ENCODE measurements at regions not wholly inside any gene's neighbourhood (a gene's known extent, or its start where the extent isn't known, plus 50 kb on each side); places are given as distances from the start of the nearest gene placed in this dataset.

DNA sequence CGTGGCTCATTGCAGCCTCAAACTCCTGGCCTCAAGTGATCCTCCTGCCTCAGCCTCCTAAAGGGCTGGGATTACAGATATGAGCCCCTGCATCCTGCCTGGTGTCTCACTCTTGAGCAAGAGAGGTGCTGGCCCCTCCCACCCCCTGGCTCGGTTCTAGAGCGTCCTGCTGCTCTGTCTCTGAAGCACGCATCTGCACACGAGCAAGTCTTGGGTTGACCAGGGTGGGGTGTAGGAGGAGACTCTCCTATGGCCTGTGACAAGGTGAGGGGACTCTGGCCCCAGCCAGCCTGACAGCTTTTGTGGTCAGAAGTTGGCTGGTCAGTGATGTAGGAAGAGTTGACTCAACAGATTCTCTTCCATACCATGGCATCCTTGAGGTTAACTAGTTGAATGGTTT, 110.7 kb upstream of the CARD11 start:
- H3K36me3 ChIP-seq (ENCODE audit: control insufficient read depth, insufficient read depth, low read length) = no peaks in the 10 kb centered on the region
- H3K18ac ChIP-seq (ENCODE audit: low read depth, low read length) = no peak overlapping the region
- no peak for DNase-seq
- no peak overlapping the region for H2AFZ ChIP-seq (replicated peaks; ENCODE audit: low read length, poor library complexity)
- H3K9me3 ChIP-seq (ENCODE audit: control insufficient read depth, insufficient read depth, low read length) = no peaks in the 10 kb centered on the region
- no peaks in the 10 kb centered on the region for H4K20me1 ChIP-seq (ENCODE audit: insufficient read depth, low read length)
- no peak overlapping the region for H4K8ac ChIP-seq (ENCODE audit: low read depth in 2 of 2, low read length in 2 of 2)
- H4K91ac ChIP-seq (ENCODE audit: insufficient read depth, low read depth, low read length) = no peak overlapping the region
- no peaks in the 10 kb centered on the region for H3K4me1 ChIP-seq (ENCODE audit: control insufficient read depth, insufficient read depth, low read length)
- 80% methylated on average over 1 of the region's 5 CpGs; no CpG with 5 or more reads in 1 of the 2 experiments for WGBS, 2 experiments (ENCODE audit: extremely low coverage in 2 of 2, insufficient read length in 1 of 2)
- no peak overlapping the region for H3K27ac ChIP-seq (ENCODE audit: insufficient read depth, low read length)
- H4K5ac ChIP-seq (ENCODE audit: low read depth, low read length) = no peak overlapping the region
- H3K56ac ChIP-seq (ENCODE audit: extremely low read depth, insufficient read depth, low read length) = no peak overlapping the region
- no peak overlapping the region for H2BK5ac ChIP-seq (ENCODE audit: low read depth, low read length, poor library complexity, severe bottlenecking)
- no peak overlapping the region for H3K4ac ChIP-seq (ENCODE audit: low read depth, low read length)
- no peak overlapping the region for H3K4me3 ChIP-seq (ENCODE audit: insufficient read depth, low read depth, low read length)
- H3K23ac ChIP-seq (ENCODE audit: low read depth, low read length) = no peak overlapping the region
- peaks cover 5% of the 10 kb centered on the region; the same call in 1 of the 2 replicates for H3K27me3 ChIP-seq (ENCODE audit: control insufficient read depth, insufficient read depth, low read length)
- ChIA-PET POLR2A (ENCODE audit: unreplicated experiment) (no interaction called here), CTCF (no interaction called here)
- H2BK20ac ChIP-seq (ENCODE audit: low read depth, low read length) = no peak overlapping the region
- ATAC-seq (ENCODE audit: low read depth) = no peak
- H2AK5ac ChIP-seq (ENCODE audit: low read depth, low read length) = no peak overlapping the region
- H3K9me1 ChIP-seq (ENCODE audit: insufficient read depth, low read length) = no peaks in the 10 kb centered on the region
- H3K9ac ChIP-seq (ENCODE audit: low read depth, low read length) = no peak overlapping the region
- no TSS peak for BruUV-seq (replicated peaks)
- H2AK9ac ChIP-seq (replicated peaks; ENCODE audit: low read depth, low read length, poor library complexity) = no peak overlapping the region
- no peak overlapping the region for H3K4me2 ChIP-seq (ENCODE audit: low read depth, low read length)
- in situ Hi-C loops (cut with MboI; ENCODE audit: low sequenced_read_pairs) (loop anchor here (10.0 to 25.0 kb wide), 2 partner anchors 270 to 467 kb away; partner anchors contain the start of gene AMZ1), intact Hi-C loops (cut with micrococcal nuclease) (loop anchor here (2.0 to 10.0 kb wide), 2 partner anchors 484 to 680 kb away; partner anchors contain the start of gene GRIFIN), dilution Hi-C loops (cut with HindIII; ENCODE audit: low sequenced_read_pairs, unreplicated experiment) (no loop called here)
- no peak overlapping the region for H2BK15ac ChIP-seq (ENCODE audit: low read depth, low read length)
- H3K14ac ChIP-seq (replicated peaks; ENCODE audit: low read depth, low read length) = no peak overlapping the region
- H2BK120ac ChIP-seq (ENCODE audit: low read depth, low read length) = no peak overlapping the region
- no peaks in the 10 kb centered on the region for H3K79me1 ChIP-seq (ENCODE audit: low read depth in 1 of 2, low read length in 2 of 2)
- TF ChIP-seq MAFK (IDR thresholded peaks at IDR 0.05; ENCODE audit: low read depth, low read length) = no peak
- TF ChIP-seq NFE2L2 (IDR thresholded peaks at IDR 0.05; ENCODE audit: low read depth, low read length) = no peak
- TF ChIP-seq CHD1 (IDR thresholded peaks at IDR 0.05; ENCODE audit: low read depth, low read length) = no peak
